ENCODE measurements at regions not wholly inside any gene's neighbourhood (a gene's known extent, or its start where the extent isn't known, plus 50 kb on each side); places are given as distances from the start of the nearest gene placed in this dataset.

GRCh38 chr12:77754086-77754485 is 76.6 kb upstream of the NAV3 start:
- FAIRE-seq (no peak), ATAC-seq (no peak), DNase-seq (ENCODE audit: low read depth in 1 of 2, low spot score in 1 of 2) (no peak)
- Histone ChIP-seq H3K4me3 (no peak overlapping the region), H3K4me2 (no peak overlapping the region), H3K27ac (no peak overlapping the region), H3K4me1 (no peaks in the 10 kb centered on the region), H3K9me3 (no peaks in the 10 kb centered on the region)
- TF ChIP-seq MAFK (IDR thresholded peaks at IDR 0.05; ENCODE audit: partially characterized antibody) (no peak), USF2 (IDR thresholded peaks at IDR 0.05) (no peak), HDAC2 (IDR thresholded peaks at IDR 0.05) (no peak), CHD4 (IDR thresholded peaks at IDR 0.05; ENCODE audit: borderline replicate concordance) (no peak), ZC3H11A (IDR thresholded peaks at IDR 0.05) (no peak), HOXB13 (CRISPR knock-in tag; IDR thresholded peaks at IDR 0.05; ENCODE audit: low read depth) (no peak), HOXA7 (CRISPR knock-in tag; IDR thresholded peaks at IDR 0.05) (no peak), ESRRA (IDR thresholded peaks at IDR 0.05; ENCODE audit: borderline replicate concordance, low read length) (no peak), NFE2L2 (conservative IDR thresholded peaks at IDR 0.05; ENCODE audit: low read length) (no peak), EP300 (IDR thresholded peaks at IDR 0.05) (no peak), CBX8 (IDR thresholded peaks at IDR 0.05) (no peak), CHD2 (IDR thresholded peaks at IDR 0.05; ENCODE audit: low read length, partially characterized antibody) (no peak)
- TF ChIP-seq, protein P1, sequence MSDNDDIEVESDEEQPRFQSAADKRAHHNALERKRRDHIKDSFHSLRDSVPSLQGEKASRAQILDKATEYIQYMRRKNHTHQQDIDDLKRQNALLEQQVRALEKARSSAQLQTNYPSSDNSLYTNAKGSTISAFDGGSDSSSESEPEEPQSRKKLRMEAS (IDR thresholded peaks at IDR 0.05), result no peak
- TF ChIP-seq, protein P2, sequence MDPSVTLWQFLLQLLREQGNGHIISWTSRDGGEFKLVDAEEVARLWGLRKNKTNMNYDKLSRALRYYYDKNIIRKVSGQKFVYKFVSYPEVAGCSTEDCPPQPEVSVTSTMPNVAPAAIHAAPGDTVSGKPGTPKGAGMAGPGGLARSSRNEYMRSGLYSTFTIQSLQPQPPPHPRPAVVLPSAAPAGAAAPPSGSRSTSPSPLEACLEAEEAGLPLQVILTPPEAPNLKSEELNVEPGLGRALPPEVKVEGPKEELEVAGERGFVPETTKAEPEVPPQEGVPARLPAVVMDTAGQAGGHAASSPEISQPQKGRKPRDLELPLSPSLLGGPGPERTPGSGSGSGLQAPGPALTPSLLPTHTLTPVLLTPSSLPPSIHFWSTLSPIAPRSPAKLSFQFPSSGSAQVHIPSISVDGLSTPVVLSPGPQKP (IDR thresholded peaks at IDR 0.05; ENCODE audit: low read depth, low read length), result no peak
- ChIA-PET POLR2A (no interaction called here), CTCF (interaction anchor here (1.0 kb wide), 1 partner anchor 29 kb away, joined by 3 read pairs; no protein-coding TSS in a partner anchor)
- WGBS (ENCODE audit: missing lambda C conversion rate), result 24% methylated on average over 4 of the region's 4 CpGs

DNA sequence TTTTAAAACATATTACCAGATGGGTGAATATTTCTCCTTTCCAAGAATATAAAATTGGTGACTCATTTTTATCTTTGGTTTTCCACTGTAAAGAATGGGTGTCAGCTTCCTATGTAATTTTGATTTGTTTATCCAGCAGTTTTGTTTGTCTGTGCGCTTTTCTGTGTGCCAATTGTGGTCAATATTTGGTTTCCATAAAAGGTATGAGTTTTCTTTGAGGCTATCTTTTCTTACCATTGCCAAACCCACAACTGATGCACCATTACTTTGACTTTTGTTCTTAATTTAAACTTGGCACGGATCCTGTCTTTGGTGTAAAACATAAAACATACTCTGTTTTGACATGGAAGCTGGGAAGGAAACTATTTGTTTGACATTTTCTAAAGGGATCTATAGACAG is 78.8 kb upstream of the NAV3 start:
- FAIRE-seq (no peak), DNase-seq (ENCODE audit: low read depth in 1 of 2, low spot score in 1 of 2) (no peak), ATAC-seq (no peak)
- no peak overlapping the region for H3K4me3 ChIP-seq
- ChIA-PET CTCF (no interaction called here), POLR2A (no interaction called here)
- no peaks in the 10 kb centered on the region for H3K4me1 ChIP-seq
- TF ChIP-seq NFE2L2 (conservative IDR thresholded peaks at IDR 0.05; ENCODE audit: low read length) (no peak), USF2 (IDR thresholded peaks at IDR 0.05) (no peak)
- H3K9me3 ChIP-seq, result no peaks in the 10 kb centered on the region
- WGBS (ENCODE audit: missing lambda C conversion rate), result 19% methylated on average over 2 of the region's 2 CpGs
- no peak overlapping the region for H3K4me2 ChIP-seq
- H3K27ac ChIP-seq, result no peak overlapping the region

DNA sequence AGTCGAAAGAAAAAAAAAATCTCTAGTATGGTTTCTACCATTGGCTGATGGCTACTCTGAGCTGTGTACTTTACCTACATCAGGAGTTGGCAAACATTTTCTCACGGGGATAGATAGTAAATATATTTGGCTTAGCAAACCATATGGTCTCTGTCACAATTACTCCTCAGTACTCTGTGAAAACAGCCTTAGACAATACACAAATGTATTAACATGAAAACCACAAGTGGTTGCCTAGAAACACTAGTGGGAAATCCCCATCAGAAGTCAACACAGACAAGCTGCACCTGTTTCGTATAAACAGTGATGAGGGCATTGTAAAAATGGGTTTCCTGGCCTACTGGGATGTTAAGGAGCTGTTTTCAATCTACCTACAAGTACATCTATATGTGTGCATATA is 84.6 kb upstream of the NAV3 start:
- ChIA-PET POLR2A (no interaction called here), CTCF (no interaction called here)
- DNase-seq (ENCODE audit: low read depth in 1 of 2, low spot score in 1 of 2), result no peak
- no peak for TF ChIP-seq CBX8 (IDR thresholded peaks at IDR 0.05)
- TF ChIP-seq FOSL2 (IDR thresholded peaks at IDR 0.05), result no peak
- no peak for TF ChIP-seq FOSL2 (CRISPR knock-in tag; IDR thresholded peaks at IDR 0.05)
- TF ChIP-seq CTCF (IDR thresholded peaks at IDR 0.05), result no peak
- TF ChIP-seq MYC (IDR thresholded peaks at IDR 0.05; ENCODE audit: borderline replicate concordance, low read length), result no peak
- TF ChIP-seq NR3C1 (IDR thresholded peaks at IDR 0.05), result no peak
- no peak for TF ChIP-seq CHD4 (IDR thresholded peaks at IDR 0.05; ENCODE audit: borderline replicate concordance)
- TF ChIP-seq, protein P1 (IDR thresholded peaks at IDR 0.05), result no peak
- no peak for TF ChIP-seq JUN (IDR thresholded peaks at IDR 0.05)
- TF ChIP-seq ESRRA (IDR thresholded peaks at IDR 0.05; ENCODE audit: borderline replicate concordance, low read length), result no peak
- no peak for TF ChIP-seq RNF2 (IDR thresholded peaks at IDR 0.05; ENCODE audit: borderline replicate concordance, low read depth)
- no peak for TF ChIP-seq CEBPB (IDR thresholded peaks at IDR 0.05)
- no peaks in the 10 kb centered on the region for H3K9me3 ChIP-seq
- H3K27ac ChIP-seq, result no peak overlapping the region
- no peak overlapping the region for H3K4me3 ChIP-seq
- 20% methylated on average over 3 of the region's 3 CpGs for WGBS (ENCODE audit: missing lambda C conversion rate)
- H3K4me2 ChIP-seq, result no peak overlapping the region
- no peak for ATAC-seq
- peaks cover 5% of the 10 kb centered on the region; the same call in 2 of the 3 replicates for H3K4me1 ChIP-seq
- FAIRE-seq, result no peak

Measured in A549 (cell line).